ENCODE measurements at regions not wholly inside any gene's neighbourhood (a gene's known extent, or its start where the extent isn't known, plus 50 kb on each side); places are given as distances from the start of the nearest gene placed in this dataset.

GRCh38 chr7:83796760-83797159, 147.8 kb upstream of the SEMA3E start:
- TF ChIP-seq POLR2AphosphoS5 (IDR thresholded peaks at IDR 0.05), result no peak
- TF ChIP-seq, protein P1, sequence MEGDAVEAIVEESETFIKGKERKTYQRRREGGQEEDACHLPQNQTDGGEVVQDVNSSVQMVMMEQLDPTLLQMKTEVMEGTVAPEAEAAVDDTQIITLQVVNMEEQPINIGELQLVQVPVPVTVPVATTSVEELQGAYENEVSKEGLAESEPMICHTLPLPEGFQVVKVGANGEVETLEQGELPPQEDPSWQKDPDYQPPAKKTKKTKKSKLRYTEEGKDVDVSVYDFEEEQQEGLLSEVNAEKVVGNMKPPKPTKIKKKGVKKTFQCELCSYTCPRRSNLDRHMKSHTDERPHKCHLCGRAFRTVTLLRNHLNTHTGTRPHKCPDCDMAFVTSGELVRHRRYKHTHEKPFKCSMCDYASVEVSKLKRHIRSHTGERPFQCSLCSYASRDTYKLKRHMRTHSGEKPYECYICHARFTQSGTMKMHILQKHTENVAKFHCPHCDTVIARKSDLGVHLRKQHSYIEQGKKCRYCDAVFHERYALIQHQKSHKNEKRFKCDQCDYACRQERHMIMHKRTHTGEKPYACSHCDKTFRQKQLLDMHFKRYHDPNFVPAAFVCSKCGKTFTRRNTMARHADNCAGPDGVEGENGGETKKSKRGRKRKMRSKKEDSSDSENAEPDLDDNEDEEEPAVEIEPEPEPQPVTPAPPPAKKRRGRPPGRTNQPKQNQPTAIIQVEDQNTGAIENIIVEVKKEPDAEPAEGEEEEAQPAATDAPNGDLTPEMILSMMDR (IDR thresholded peaks at IDR 0.05), result no peak
- TF ChIP-seq POLR2A (IDR thresholded peaks at IDR 0.05), result no peak

Measured in gastroesophageal sphincter (tissue), 3 donors.